Upper lobe of left lung (tissue), 6 donors: ENCODE measurements at regions not wholly inside any gene's neighbourhood (a gene's known extent, or its start where the extent isn't known, plus 50 kb on each side); places are given as distances from the start of the nearest gene placed in this dataset.

Experiments
- ATAC-seq, 2 donors: fragments of 200-7000 bp; cut with Tn5 transposase; one replicate each; pipeline ENCODE4 v1.9.1; 2022; ENCODE audit warnings: mild to moderate bottlenecking in 2 of 2, moderate library complexity in 2 of 2; ENCODE audit not compliant: low FRiP score in 2 of 2
- DNase-seq, 2 donors: peaks; one replicate each; pipeline ENCODE4 v3.0.0-alpha.2; 2019 to 2020
- H3K27ac ChIP-seq, 4 donors: fragments of 200-600 bp; sonication (generic); one replicate each; pipeline ENCODE4 v1.5.1; 2016 to 2019
- H3K27me3 ChIP-seq, 4 donors: fragments of 200-600 bp; sonication (generic); one replicate each; pipeline ENCODE4 v1.5.1; 2017 to 2019
- H3K36me3 ChIP-seq, 4 donors: fragments of 200-600 bp; sonication (generic); one replicate each; pipeline ENCODE4 v1.5.1; 2016 to 2019
- H3K4me1 ChIP-seq, 4 donors: fragments of 200-600 bp; sonication (generic); one replicate each; pipeline ENCODE4 v1.5.1; 2018 to 2019
- H3K4me3 ChIP-seq, 4 donors: fragments of 200-600 bp; sonication (generic); one replicate each; pipeline ENCODE4 v1.5.1; 2017 to 2019; ENCODE audit warnings: mild to moderate bottlenecking in 2 of 4, moderate library complexity in 1 of 4
- H3K9me3 ChIP-seq, 4 donors: fragments of 200-600 bp; sonication (generic); one replicate each; pipeline ENCODE4 v1.5.1; 2018 to 2019
- EP300 ChIP-seq, 4 donors: sonication (generic); formaldehyde crosslinking; IDR thresholded peaks; one replicate each; pipeline ENCODE4 v1.5.1; 2017; ENCODE audit warnings: antibody characterized with exemption in 4 of 4, control low read depth in 2 of 4
- POLR2A ChIP-seq, 4 donors: fragments of 450-650 bp; IDR thresholded peaks; one replicate each; pipeline ENCODE4 v1.5.1; 2016 to 2017; ENCODE audit warnings: antibody characterized with exemption in 4 of 4, mild to moderate bottlenecking in 2 of 4
- POLR2AphosphoS5 ChIP-seq, 2 donors: sonication (generic); formaldehyde crosslinking; IDR thresholded peaks; one replicate each; pipeline ENCODE4 v1.5.1; 2017; ENCODE audit warnings: antibody characterized with exemption in 2 of 2
- WGBS, 2 donors: methylation state at CpG; one replicate each; pipeline ENCODE4 v1.1.5; 2017 to 2018; 5-methylcytosine and 5-hydroxymethylcytosine counted together
- TF ChIP-seq, protein P1 (sequence below), 6 experiments: fragments of 450-650 bp in 4 of 6; fragments of 200-600 bp in 2 of 6; sonication (generic) in 2 of 6; IDR thresholded peaks; one replicate each; pipeline ENCODE4 v1.5.1; 2016 to 2019; ENCODE audit warnings: antibody characterized with exemption in 6 of 6
- donor health status: DM: no; HTN: no; CAD: no; lungs with moderate emphysema.
- donor health status: DM: no; HTN: yes; CAD: no; lungs with severe emphysema.

DNA sequence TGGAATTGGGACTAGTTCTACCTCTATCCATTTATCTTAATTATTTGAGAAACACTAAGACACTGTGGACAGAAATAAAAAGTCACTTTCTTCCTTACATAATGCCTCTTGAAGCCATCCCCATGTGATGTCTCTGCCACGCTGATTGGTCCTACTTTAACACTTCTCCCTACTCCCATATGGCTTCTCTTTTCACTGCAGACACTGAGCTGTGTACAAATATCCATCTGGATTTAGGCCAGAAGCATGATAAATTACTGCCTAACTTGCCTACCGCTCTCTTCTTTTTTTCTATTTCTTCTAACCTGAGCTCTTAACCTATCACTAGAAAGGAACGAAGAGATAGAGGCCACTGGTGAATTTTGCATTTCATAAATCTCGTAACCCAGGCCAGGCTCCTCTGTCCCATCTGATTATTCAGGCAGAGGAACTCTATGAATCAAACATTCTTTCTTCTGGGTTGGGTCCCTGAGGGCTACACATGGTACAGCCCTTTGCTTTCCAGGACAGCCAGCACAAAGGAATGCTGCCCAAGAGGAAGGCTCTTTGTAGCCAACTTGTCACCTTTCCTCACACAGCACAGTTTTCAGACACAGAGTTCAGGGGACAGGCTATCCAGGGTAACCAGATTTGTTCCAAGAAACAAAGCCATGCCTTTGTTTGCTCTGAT, 878.5 kb upstream of the LRRC4C start:
- 74 to 78% methylated on average over 4 of the region's 4 CpGs for WGBS, 2 donors
- no peaks in the 10 kb centered on the region for H3K4me1 ChIP-seq
- DNase-seq (no peak), ATAC-seq (no peak)
- H3K9me3 ChIP-seq: peaks cover 0 to 10% (median 3%) of the 10 kb centered on the region in 4 donors
- no peak overlapping the region for H3K27ac ChIP-seq
- no peak overlapping the region for H3K4me3 ChIP-seq
- no peaks in the 10 kb centered on the region for H3K27me3 ChIP-seq
- H3K36me3 ChIP-seq: no peaks in the 10 kb centered on the region
- TF ChIP-seq POLR2A (IDR thresholded peaks at IDR 0.05) (no peak), POLR2AphosphoS5 (IDR thresholded peaks at IDR 0.05) (no peak), EP300 (IDR thresholded peaks at IDR 0.05) (no peak)
- TF ChIP-seq, protein P1, sequence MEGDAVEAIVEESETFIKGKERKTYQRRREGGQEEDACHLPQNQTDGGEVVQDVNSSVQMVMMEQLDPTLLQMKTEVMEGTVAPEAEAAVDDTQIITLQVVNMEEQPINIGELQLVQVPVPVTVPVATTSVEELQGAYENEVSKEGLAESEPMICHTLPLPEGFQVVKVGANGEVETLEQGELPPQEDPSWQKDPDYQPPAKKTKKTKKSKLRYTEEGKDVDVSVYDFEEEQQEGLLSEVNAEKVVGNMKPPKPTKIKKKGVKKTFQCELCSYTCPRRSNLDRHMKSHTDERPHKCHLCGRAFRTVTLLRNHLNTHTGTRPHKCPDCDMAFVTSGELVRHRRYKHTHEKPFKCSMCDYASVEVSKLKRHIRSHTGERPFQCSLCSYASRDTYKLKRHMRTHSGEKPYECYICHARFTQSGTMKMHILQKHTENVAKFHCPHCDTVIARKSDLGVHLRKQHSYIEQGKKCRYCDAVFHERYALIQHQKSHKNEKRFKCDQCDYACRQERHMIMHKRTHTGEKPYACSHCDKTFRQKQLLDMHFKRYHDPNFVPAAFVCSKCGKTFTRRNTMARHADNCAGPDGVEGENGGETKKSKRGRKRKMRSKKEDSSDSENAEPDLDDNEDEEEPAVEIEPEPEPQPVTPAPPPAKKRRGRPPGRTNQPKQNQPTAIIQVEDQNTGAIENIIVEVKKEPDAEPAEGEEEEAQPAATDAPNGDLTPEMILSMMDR (IDR thresholded peaks at IDR 0.05): no peak

DNA sequence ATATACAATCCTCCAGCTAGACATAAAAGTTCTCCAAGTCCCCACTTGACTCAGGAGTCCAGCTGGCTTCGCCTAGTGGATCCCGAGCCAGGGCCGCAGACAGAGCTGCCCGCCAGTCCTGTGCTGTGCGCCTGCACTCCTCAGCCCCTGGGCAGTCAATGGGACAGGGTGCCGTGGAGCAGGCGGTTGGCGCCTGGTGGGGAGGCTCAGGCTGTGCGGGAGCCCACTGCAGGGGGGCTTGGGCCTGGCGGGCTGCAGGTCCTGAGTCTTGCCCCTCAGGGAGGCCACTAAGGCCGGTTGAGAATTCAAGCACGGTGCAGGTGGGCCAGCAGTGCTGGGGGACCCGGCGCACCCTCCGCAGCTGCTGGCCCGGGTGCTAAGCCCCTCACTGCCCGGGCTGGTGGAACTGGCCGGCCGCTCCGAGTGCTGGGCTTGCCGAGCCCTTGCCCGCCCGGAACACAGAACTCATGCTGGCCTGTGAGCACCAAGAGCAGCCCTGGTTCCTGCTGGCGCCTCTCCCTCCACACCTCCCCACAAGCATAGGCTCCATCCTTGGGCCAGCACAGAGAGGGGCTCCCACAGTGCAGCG, 884.8 kb upstream of the LRRC4C start:
- DNase-seq (peak in 1 of 2 donors; percentile 68), ATAC-seq (peak; percentile 21 to 49)
- Histone ChIP-seq H3K36me3 (no peaks in the 10 kb centered on the region), H3K27ac (no peak overlapping the region), H3K4me1 (no peaks in the 10 kb centered on the region), H3K27me3 (no peaks in the 10 kb centered on the region), H3K9me3 (peaks cover 0 to 5% (median 2%) of the 10 kb centered on the region in 4 donors), H3K4me3 (no peak overlapping the region)
- TF ChIP-seq POLR2A (IDR thresholded peaks at IDR 0.05) (no peak), POLR2AphosphoS5 (IDR thresholded peaks at IDR 0.05) (no peak), EP300 (IDR thresholded peaks at IDR 0.05) (no peak)
- TF ChIP-seq, protein P1 (IDR thresholded peaks at IDR 0.05): no peak
- WGBS, 2 donors: 90 to 93% methylated on average over 10 to 23 of the region's 25 CpGs

GRCh38 chr11:42345933-42346332, 886.5 kb upstream of the LRRC4C start:
- ATAC-seq: no peak
- Histone ChIP-seq H3K36me3 (no peaks in the 10 kb centered on the region), H3K27ac (no peak overlapping the region), H3K27me3 (no peaks in the 10 kb centered on the region), H3K9me3 (no peaks in the 10 kb centered on the region), H3K4me3 (no peak overlapping the region), H3K4me1 (no peaks in the 10 kb centered on the region)
- TF ChIP-seq POLR2A (IDR thresholded peaks at IDR 0.05): no peak
- no peak for TF ChIP-seq EP300 (IDR thresholded peaks at IDR 0.05)
- TF ChIP-seq POLR2AphosphoS5 (IDR thresholded peaks at IDR 0.05): no peak
- TF ChIP-seq, protein P1 (IDR thresholded peaks at IDR 0.05): no peak
- no peak for DNase-seq

DNA sequence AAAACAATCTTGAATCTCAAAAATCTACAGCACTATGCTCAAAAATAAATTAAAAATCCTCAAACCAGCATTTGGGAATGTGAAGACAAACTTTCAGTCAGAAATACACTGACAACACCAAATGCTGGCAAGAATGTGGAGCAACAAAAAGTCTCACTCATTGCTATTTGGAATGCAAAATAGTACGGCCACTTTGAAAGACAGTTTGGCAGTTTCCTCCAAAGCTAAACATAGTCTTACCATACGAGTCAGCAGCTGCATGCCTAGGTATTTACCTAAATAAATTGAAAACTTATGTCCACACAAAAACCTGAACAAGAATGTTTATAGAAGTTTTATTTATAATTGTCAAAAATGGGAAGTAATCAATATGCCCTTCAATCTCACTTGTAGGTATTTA, 904.2 kb upstream of the LRRC4C start:
- Histone ChIP-seq H3K27me3 (no peaks in the 10 kb centered on the region), H3K9me3 (no peaks in the 10 kb centered on the region), H3K4me3 (no peak overlapping the region), H3K27ac (no peak overlapping the region), H3K4me1 (no peaks in the 10 kb centered on the region), H3K36me3 (no peaks in the 10 kb centered on the region)
- no peak for TF ChIP-seq EP300 (IDR thresholded peaks at IDR 0.05)
- TF ChIP-seq POLR2A (IDR thresholded peaks at IDR 0.05): no peak
- TF ChIP-seq POLR2AphosphoS5 (IDR thresholded peaks at IDR 0.05): no peak
- TF ChIP-seq, protein P1 (IDR thresholded peaks at IDR 0.05): no peak
- ATAC-seq (no peak), DNase-seq (no peak)
- WGBS, 2 donors: 45 to 48% methylated on average over 2 of the region's 2 CpGs

GRCh38 chr11:42390116-42390515, 921.7 kb upstream of the API5 start:
- H3K36me3 ChIP-seq: no peaks in the 10 kb centered on the region
- no peaks in the 10 kb centered on the region for H3K9me3 ChIP-seq
- H3K27ac ChIP-seq: no peak overlapping the region
- no peaks in the 10 kb centered on the region for H3K27me3 ChIP-seq
- H3K4me3 ChIP-seq: no peak overlapping the region
- no peaks in the 10 kb centered on the region for H3K4me1 ChIP-seq
- ATAC-seq: no peak
- no peak for DNase-seq
- TF ChIP-seq POLR2AphosphoS5 (IDR thresholded peaks at IDR 0.05): no peak
- TF ChIP-seq POLR2A (IDR thresholded peaks at IDR 0.05): no peak
- no peak for TF ChIP-seq EP300 (IDR thresholded peaks at IDR 0.05)
- TF ChIP-seq, protein P1 (IDR thresholded peaks at IDR 0.05): no peak
